ENCODE measurements at regions not wholly inside any gene's neighbourhood (a gene's known extent, or its start where the extent isn't known, plus 50 kb on each side); places are given as distances from the start of the nearest gene placed in this dataset.

DNA sequence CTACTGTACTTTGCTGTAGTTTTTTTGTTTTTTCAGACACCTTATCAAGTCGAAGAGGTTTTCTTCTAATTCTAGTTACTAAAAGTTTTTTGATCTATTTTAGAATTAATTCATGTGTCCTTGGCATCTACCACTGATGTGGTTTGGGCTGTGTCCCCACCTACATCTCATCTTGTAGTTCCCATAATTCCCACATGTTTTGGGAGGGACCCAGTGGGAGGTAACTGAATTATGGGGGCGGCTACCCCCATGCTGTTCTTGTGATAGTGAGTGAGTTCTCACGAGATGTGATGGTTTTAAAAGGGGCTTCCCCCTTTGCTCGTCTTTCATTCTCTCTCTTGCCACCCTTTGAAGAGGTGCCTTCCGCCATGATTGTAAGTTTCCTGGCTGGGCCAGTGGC lies 154.6 kb upstream of the EEPD1 start:
- H3K4me3 ChIP-seq (ENCODE audit: control insufficient read depth, low read depth, low read length) = no peak overlapping the region
- no peak for DNase-seq (ENCODE audit: low read depth)
- TF ChIP-seq, protein P1, sequence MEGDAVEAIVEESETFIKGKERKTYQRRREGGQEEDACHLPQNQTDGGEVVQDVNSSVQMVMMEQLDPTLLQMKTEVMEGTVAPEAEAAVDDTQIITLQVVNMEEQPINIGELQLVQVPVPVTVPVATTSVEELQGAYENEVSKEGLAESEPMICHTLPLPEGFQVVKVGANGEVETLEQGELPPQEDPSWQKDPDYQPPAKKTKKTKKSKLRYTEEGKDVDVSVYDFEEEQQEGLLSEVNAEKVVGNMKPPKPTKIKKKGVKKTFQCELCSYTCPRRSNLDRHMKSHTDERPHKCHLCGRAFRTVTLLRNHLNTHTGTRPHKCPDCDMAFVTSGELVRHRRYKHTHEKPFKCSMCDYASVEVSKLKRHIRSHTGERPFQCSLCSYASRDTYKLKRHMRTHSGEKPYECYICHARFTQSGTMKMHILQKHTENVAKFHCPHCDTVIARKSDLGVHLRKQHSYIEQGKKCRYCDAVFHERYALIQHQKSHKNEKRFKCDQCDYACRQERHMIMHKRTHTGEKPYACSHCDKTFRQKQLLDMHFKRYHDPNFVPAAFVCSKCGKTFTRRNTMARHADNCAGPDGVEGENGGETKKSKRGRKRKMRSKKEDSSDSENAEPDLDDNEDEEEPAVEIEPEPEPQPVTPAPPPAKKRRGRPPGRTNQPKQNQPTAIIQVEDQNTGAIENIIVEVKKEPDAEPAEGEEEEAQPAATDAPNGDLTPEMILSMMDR (IDR thresholded peaks at IDR 0.05; ENCODE audit: control insufficient read depth, insufficient read depth, low read depth, low read length, missing control alignments) = no peak

DNA sequence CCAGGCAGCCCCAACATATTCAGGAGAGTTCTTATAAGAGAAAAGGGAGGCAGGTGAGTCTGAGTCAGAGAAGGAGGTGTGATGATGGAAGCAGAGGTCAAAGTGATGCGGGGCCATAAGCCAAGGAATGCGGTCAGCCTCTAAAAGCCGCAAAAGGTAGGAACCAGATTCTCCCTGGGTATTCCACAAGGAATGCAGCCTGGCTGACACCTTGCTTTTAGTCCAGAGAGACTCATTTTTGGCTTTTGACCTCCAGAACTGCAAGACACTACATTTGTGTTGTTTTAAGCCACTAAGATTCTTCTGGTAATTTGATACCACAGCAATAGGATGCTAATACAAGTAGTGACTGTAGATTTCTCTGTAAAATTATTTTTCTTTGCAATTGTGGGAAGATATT lies 151.5 kb upstream of the EEPD1 start:
- no peak overlapping the region for H3K4me3 ChIP-seq (ENCODE audit: control insufficient read depth, low read depth, low read length)
- TF ChIP-seq, protein P1 (IDR thresholded peaks at IDR 0.05; ENCODE audit: control insufficient read depth, insufficient read depth, low read depth, low read length, missing control alignments) = no peak
- DNase-seq (ENCODE audit: low read depth) = no peak

DNA sequence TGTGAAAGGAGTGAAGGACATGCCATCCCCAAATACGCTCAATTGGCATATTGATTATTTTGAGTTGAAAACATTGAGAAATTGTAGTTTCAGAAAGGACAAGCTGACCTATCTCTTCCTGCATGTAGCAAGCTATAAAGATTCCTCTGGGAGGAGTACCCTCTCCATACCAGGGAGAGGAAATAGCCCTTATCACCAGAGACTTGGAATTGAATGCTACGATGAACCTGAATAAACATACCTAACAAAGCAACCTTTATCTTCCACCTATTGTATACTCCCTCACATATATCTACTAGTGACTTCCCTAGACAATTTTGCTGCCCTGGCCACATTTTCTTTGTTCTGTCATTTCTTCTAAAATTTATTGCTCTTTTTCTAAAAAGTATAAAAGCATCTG lies 150.2 kb upstream of the EEPD1 start:
- TF ChIP-seq, protein P1 (IDR thresholded peaks at IDR 0.05; ENCODE audit: control insufficient read depth, insufficient read depth, low read depth, low read length, missing control alignments) = no peak

DNA sequence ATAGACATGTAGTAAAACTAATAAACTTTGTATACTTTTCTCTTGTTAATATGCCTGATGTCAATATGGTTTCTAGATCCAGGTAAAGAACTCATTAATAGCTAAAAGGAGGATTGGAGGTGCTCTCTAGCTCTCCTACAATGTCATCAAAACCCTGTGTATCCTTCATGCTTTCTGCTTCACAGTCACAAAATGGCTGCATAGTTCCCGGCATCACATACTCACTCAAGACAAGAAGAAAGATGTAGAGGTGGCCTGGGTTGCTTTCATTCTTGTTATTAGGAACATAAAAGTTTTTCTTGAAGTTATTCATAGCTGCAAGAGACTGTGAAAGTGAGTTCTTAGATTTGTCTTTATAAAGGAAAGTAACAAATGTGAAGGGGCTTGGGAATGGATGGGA lies 149.7 kb upstream of the EEPD1 start:
- no peak for DNase-seq (ENCODE audit: low read depth)
- H3K4me3 ChIP-seq (ENCODE audit: control insufficient read depth, low read depth, low read length) = no peak overlapping the region
- TF ChIP-seq, protein P1 (IDR thresholded peaks at IDR 0.05; ENCODE audit: control insufficient read depth, insufficient read depth, low read depth, low read length, missing control alignments) = no peak

More for the DNA sequence above, 150.2 kb upstream of the EEPD1 start:
- DNase-seq (ENCODE audit: low read depth) = no peak
- H3K4me3 ChIP-seq (ENCODE audit: control insufficient read depth, low read depth, low read length) = no peak overlapping the region

DNA sequence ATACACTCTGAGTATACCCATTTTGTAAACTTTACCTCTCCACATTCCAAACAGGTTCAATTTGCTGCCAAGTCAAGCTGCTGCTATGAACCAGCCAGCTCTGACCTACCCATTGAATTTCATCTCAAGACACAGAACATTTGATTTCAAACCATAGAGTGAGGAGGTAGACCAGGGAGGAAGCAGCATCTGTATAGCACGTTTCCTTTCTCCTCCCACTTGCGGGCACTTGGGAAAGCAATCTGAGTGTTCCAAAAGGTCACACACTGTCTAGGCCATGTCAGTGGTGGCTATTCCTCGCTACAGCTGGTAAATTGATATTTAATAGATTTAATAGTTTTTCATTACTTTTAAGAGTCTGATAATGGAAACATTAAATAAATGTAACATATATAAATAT lies 147.8 kb upstream of the EEPD1 start:
- no peak for DNase-seq (ENCODE audit: low read depth)
- TF ChIP-seq, protein P1 (IDR thresholded peaks at IDR 0.05; ENCODE audit: control insufficient read depth, insufficient read depth, low read depth, low read length, missing control alignments) = no peak
- H3K4me3 ChIP-seq (ENCODE audit: control insufficient read depth, low read depth, low read length) = no peak overlapping the region

DNA sequence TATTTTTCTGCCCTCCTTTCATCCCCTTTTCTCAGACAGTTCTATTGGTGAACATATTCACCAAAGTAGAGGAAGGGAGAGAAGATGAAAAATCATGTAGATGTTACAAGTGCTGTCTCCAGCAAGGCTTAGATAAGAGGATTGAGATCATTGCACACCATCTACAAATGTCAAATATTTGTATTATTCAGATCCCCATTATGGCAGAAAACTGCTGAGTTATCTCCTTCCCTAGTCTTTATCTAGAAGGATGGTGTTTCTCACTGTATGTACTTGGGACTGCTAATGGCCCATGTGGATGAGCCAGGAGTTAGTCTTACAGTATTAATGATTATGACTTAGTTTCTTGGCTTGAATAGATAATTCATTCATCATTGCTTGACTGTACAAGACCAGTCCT lies 147.2 kb upstream of the EEPD1 start:
- DNase-seq (ENCODE audit: low read depth) = no peak
- TF ChIP-seq, protein P1 (IDR thresholded peaks at IDR 0.05; ENCODE audit: control insufficient read depth, insufficient read depth, low read depth, low read length, missing control alignments) = no peak
- no peak overlapping the region for H3K4me3 ChIP-seq (ENCODE audit: control insufficient read depth, low read depth, low read length)

DNA sequence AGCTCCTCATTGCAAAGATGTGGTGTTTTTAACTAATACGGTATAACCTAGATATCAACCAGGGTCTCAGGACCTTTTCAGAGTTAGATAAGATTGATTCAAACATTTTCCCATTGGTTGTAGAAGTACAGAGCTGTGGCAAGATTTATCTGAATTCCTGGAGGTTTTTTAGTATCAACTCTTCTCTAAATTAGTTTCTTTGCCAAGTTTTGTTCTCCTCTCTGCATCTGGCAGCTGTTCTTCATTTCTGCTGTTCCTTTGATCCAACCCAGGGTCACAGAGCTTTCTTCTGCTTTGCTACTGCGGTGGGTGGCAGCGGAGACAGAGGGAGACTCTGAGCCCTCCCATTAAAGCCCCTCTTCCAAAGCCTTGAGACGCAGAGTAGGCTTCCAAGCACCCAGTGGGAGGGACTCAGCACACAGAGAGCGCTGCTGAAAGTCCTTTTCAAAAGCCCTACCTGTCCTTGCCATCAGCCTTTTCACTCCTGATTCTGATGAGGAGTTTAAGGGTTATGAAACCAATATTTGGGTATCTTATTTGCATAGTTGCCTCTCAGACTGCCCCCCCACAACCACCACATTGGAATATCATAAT lies 146.3 kb upstream of the EEPD1 start:
- H3K4me3 ChIP-seq (ENCODE audit: control insufficient read depth, low read depth, low read length) = no peak overlapping the region
- TF ChIP-seq, protein P1 (IDR thresholded peaks at IDR 0.05; ENCODE audit: control insufficient read depth, insufficient read depth, low read depth, low read length, missing control alignments) = no peak
- no peak for DNase-seq (ENCODE audit: low read depth)
